ENCODE measurements at regions not wholly inside any gene's neighbourhood (a gene's known extent, or its start where the extent isn't known, plus 50 kb on each side); places are given as distances from the start of the nearest gene placed in this dataset.

DNA sequence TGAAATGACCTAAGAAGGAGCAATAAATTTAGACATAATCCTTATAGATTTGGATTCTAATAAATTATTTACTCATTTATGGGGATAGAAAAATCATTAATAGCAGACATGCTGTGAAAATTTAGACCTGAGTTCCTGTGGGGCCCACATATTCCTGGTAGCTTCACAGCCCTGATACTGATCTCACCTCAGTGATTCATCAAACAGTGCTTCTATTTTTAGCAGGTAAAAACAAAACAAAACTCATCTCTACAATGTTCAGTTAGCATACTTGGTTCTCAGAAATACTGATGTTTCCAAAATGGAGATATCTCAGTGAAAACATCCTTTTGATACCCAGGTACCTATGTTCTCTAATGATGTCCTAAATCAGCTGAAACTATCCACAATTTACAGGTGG lies 841.1 kb upstream of the SORCS1 start:
- TF ChIP-seq FOS (IDR thresholded peaks at IDR 0.05; ENCODE audit: low read depth, low read length) = no peak
- TF ChIP-seq, protein P1, sequence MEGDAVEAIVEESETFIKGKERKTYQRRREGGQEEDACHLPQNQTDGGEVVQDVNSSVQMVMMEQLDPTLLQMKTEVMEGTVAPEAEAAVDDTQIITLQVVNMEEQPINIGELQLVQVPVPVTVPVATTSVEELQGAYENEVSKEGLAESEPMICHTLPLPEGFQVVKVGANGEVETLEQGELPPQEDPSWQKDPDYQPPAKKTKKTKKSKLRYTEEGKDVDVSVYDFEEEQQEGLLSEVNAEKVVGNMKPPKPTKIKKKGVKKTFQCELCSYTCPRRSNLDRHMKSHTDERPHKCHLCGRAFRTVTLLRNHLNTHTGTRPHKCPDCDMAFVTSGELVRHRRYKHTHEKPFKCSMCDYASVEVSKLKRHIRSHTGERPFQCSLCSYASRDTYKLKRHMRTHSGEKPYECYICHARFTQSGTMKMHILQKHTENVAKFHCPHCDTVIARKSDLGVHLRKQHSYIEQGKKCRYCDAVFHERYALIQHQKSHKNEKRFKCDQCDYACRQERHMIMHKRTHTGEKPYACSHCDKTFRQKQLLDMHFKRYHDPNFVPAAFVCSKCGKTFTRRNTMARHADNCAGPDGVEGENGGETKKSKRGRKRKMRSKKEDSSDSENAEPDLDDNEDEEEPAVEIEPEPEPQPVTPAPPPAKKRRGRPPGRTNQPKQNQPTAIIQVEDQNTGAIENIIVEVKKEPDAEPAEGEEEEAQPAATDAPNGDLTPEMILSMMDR (conservative IDR thresholded peaks at IDR 0.05; ENCODE audit: low read depth, low read length) = no peak

All from IMR-90 (cell line).